Liver (tissue), 8 donors: ENCODE measurements at regions not wholly inside any gene's neighbourhood (a gene's known extent, or its start where the extent isn't known, plus 50 kb on each side); places are given as distances from the start of the nearest gene placed in this dataset.

Experiments
- DNase-seq: peaks from one replicate; pipeline ENCODE4 v3.0.0-alpha.2; 2017; ENCODE audit warnings: low spot score
- H3K27ac ChIP-seq, 2 donors: one replicate each; pipeline ENCODE4 v1.7.0; 2013; ENCODE audit warnings: inconsistent platforms in 2 of 2, low read length in 2 of 2, control low read depth in 1 of 2, low read depth in 1 of 2, mild to moderate bottlenecking in 1 of 2
- H3K27me3 ChIP-seq, 4 donors: one replicate each; pipeline versions ENCODE4 v1.6.1 to v1.7.0; 2013; ENCODE audit warnings: low read length in 3 of 4, inconsistent platforms in 1 of 4, mild to moderate bottlenecking in 1 of 4, moderate library complexity in 1 of 4; ENCODE audit not compliant: control insufficient read depth in 4 of 4, insufficient read depth in 4 of 4
- H3K36me3 ChIP-seq, 4 donors: one replicate each; pipeline versions ENCODE4 v1.6.1 to v1.7.0; 2013; ENCODE audit warnings: low read length in 3 of 4, mild to moderate bottlenecking in 3 of 4, low read depth in 1 of 4, moderate library complexity in 1 of 4; ENCODE audit not compliant: control insufficient read depth in 4 of 4, insufficient read depth in 3 of 4
- H3K4me1 ChIP-seq, 4 donors: one replicate each; pipeline versions ENCODE4 v1.6.1 to v1.7.0; 2013; ENCODE audit warnings: low read length in 3 of 4, mild to moderate bottlenecking in 3 of 4, moderate library complexity in 1 of 4; ENCODE audit not compliant: control insufficient read depth in 4 of 4, insufficient read depth in 4 of 4
- H3K4me3 ChIP-seq, 3 donors: one replicate each; pipeline versions ENCODE4 v1.6.1 to v1.7.0; 2013; ENCODE audit warnings: low read length in 3 of 3, control low read depth in 1 of 3, low read depth in 1 of 3, mild to moderate bottlenecking in 1 of 3
- H3K9ac ChIP-seq, 2 donors: one replicate each; pipeline ENCODE4 v1.7.0; 2013; ENCODE audit warnings: low read length in 2 of 2, mild to moderate bottlenecking in 2 of 2, moderate library complexity in 2 of 2, control low read depth in 1 of 2, low read depth in 1 of 2
- H3K9me3 ChIP-seq, 4 donors: one replicate each; pipeline versions ENCODE4 v1.6.1 to v1.7.0; 2013; ENCODE audit warnings: low read length in 3 of 4; ENCODE audit not compliant: control insufficient read depth in 4 of 4
- ATF3 ChIP-seq: IDR thresholded peaks from 2 replicates; pipeline ENCODE4 v1.6.1; 2016; ENCODE audit warnings: antibody characterized with exemption
- CTCF ChIP-seq: fragments of 150-350 bp; IDR thresholded peaks from 2 replicates; pipeline ENCODE4 v1.5.1; 2017; ENCODE audit warnings: improper control_type of control experiment, low read depth, low read length; ENCODE audit not compliant: missing input control
- EGR1 ChIP-seq, 2 donors: IDR thresholded peaks; 2 replicates each; pipeline ENCODE4 v1.6.1; 2016 to 2018; ENCODE audit warnings: antibody characterized with exemption in 2 of 2, low read depth in 2 of 2
- FOXA2 ChIP-seq: IDR thresholded peaks from 2 replicates; pipeline ENCODE4 v1.6.1; 2016; ENCODE audit warnings: antibody characterized with exemption
- GABPA ChIP-seq, 2 donors: IDR thresholded peaks in 1 of 2; conservative IDR thresholded peaks in 1 of 2; 2 replicates each; pipeline ENCODE4 v1.6.1; 2016; ENCODE audit warnings: antibody characterized with exemption in 2 of 2, mild to moderate bottlenecking in 1 of 2, moderate library complexity in 1 of 2
- HNF4G ChIP-seq: IDR thresholded peaks from 2 replicates; pipeline ENCODE4 v1.6.1; 2016; ENCODE audit warnings: antibody characterized with exemption
- MAX ChIP-seq: IDR thresholded peaks from 2 replicates; pipeline ENCODE4 v1.6.1; 2016; ENCODE audit warnings: antibody characterized with exemption
- NR2F2 ChIP-seq: IDR thresholded peaks from 2 replicates; pipeline ENCODE4 v1.6.1; 2016; ENCODE audit warnings: antibody characterized with exemption
- RAD21 ChIP-seq, 2 donors: IDR thresholded peaks; 2 replicates each; pipeline ENCODE4 v1.6.1; 2016; ENCODE audit warnings: antibody characterized with exemption in 2 of 2, mild to moderate bottlenecking in 2 of 2
- REST ChIP-seq: IDR thresholded peaks from 2 replicates; pipeline ENCODE4 v1.6.1; 2016; ENCODE audit warnings: antibody characterized with exemption, mild to moderate bottlenecking
- RXRA ChIP-seq, 2 donors: IDR thresholded peaks; 2 replicates each; pipeline ENCODE4 v1.6.1; 2017 to 2018; ENCODE audit warnings: antibody characterized with exemption in 2 of 2, mild to moderate bottlenecking in 1 of 2
- SP1 ChIP-seq: IDR thresholded peaks from 2 replicates; pipeline ENCODE4 v1.6.1; 2018; ENCODE audit warnings: antibody characterized with exemption, mild to moderate bottlenecking
- TAF1 ChIP-seq: conservative IDR thresholded peaks from 2 replicates; pipeline ENCODE4 v1.6.1; 2016; ENCODE audit warnings: antibody characterized with exemption, mild to moderate bottlenecking
- YY1 ChIP-seq: IDR thresholded peaks from 2 replicates; pipeline ENCODE4 v1.6.1; 2016; ENCODE audit warnings: antibody characterized with exemption, mild to moderate bottlenecking
- WGBS: extraction: QIAGEN DNeasy Blood & Tissue Kit; methylation state at CpG from one replicate; pipeline ENCODE4 v1.1.7; 2013; 5-methylcytosine and 5-hydroxymethylcytosine counted together
- donor health status: healthy.
- donor health status: healthy.
- donor health status: healthy.
- donor health status: healthy.
- donor health status: healthy.

- no peak overlapping the region for H3K9ac ChIP-seq
- WGBS: 92% methylated on average over 4 of the region's 4 CpGs
- TF ChIP-seq TAF1 (no peak), GABPA (IDR thresholded peaks at IDR 0.05 in 1 of 2, conservative IDR thresholded peaks at IDR 0.05 in 1 of 2) (no peak), EGR1 (IDR thresholded peaks at IDR 0.05; ENCODE audit: low read depth in 2 of 2) (no peak), FOXA2 (no peak), RXRA (IDR thresholded peaks at IDR 0.05) (no peak), HNF4G (no peak), CTCF (no peak), REST (no peak), SP1 (no peak), MAX (no peak), ATF3 (no peak)
- no peaks in the 10 kb centered on the region for H3K27me3 ChIP-seq
- H3K4me1 ChIP-seq: no peaks in the 10 kb centered on the region
- no peak overlapping the region for H3K27ac ChIP-seq
- H3K9me3 ChIP-seq: no peaks in the 10 kb centered on the region
- peaks cover 2 to 6% (median 4%) of the 10 kb centered on the region in 4 donors for H3K36me3 ChIP-seq
- H3K4me3 ChIP-seq: no peak overlapping the region
- DNase-seq: no peak
Measured at GRCh38 chr6:150799276-150799805, 66.2 kb upstream of the MTHFD1L start.

- no peaks in the 10 kb centered on the region for H3K27me3 ChIP-seq
- peaks cover under 1 to 7% (median 5%) of the 10 kb centered on the region in 4 donors for H3K36me3 ChIP-seq
- no peak overlapping the region for H3K4me3 ChIP-seq
- H3K9me3 ChIP-seq: no peaks in the 10 kb centered on the region
- WGBS: 83% methylated on average over 8 of the region's 8 CpGs
- no peak overlapping the region for H3K27ac ChIP-seq
- no peak for TF ChIP-seq GABPA (IDR thresholded peaks at IDR 0.05 in 1 of 2, conservative IDR thresholded peaks at IDR 0.05 in 1 of 2)
- TF ChIP-seq HNF4G: no peak
- TF ChIP-seq MAX: no peak
- TF ChIP-seq TAF1: no peak
- TF ChIP-seq NR2F2: no peak
- TF ChIP-seq EGR1 (IDR thresholded peaks at IDR 0.05; ENCODE audit: low read depth in 2 of 2): no peak
- no peak for TF ChIP-seq RXRA (IDR thresholded peaks at IDR 0.05)
- no peak for TF ChIP-seq CTCF
- TF ChIP-seq FOXA2: no peak
- TF ChIP-seq RAD21 (IDR thresholded peaks at IDR 0.05): no peak
- no peak for TF ChIP-seq YY1
- no peaks in the 10 kb centered on the region for H3K4me1 ChIP-seq
- H3K9ac ChIP-seq: no peak overlapping the region
- no peak for DNase-seq
Measured at GRCh38 chr6:150800674-150801314, 64.7 kb upstream of the MTHFD1L start.
